ENCODE measurements at regions not wholly inside any gene's neighbourhood (a gene's known extent, or its start where the extent isn't known, plus 50 kb on each side); places are given as distances from the start of the nearest gene placed in this dataset.
A peak's percentile ranks its signal among the peaks of the same experiment; 100 is the strongest.

- DNase-seq (ENCODE audit: low read depth, low spot score), result no peak
These were observed 56.5 kb downstream of the DCAF8L1 start for GRCh38 chrX:27924718-27925117.

GRCh38 chrX:27924261-27924660 is 57.0 kb downstream of the DCAF8L1 start:
- no peak for DNase-seq (ENCODE audit: low read depth, low spot score)

- no peak for DNase-seq (ENCODE audit: low read depth, low spot score)
These were observed 62.5 kb downstream of the DCAF8L1 start for GRCh38 chrX:27918799-27919198.

GRCh38 chrX:27917713-27918500 is 63.3 kb downstream of the DCAF8L1 start:
- no peak for DNase-seq (ENCODE audit: low read depth, low spot score)

GRCh38 chrX:27915617-27916016 is 65.6 kb downstream of the DCAF8L1 start:
- no peak for DNase-seq (ENCODE audit: low read depth, low spot score)

GRCh38 chrX:27910412-27910811 is 70.8 kb downstream of the DCAF8L1 start:
- DNase-seq (ENCODE audit: low read depth, low spot score), result no peak

- no peak for DNase-seq (ENCODE audit: low read depth, low spot score)
These were observed 77.3 kb downstream of the DCAF8L1 start for GRCh38 chrX:27903960-27904359.

- DNase-seq (ENCODE audit: low read depth, low spot score), result no peak
These were observed 86.1 kb downstream of the MAGEB10 start for GRCh38 chrX:27893871-27894270.

GRCh38 chrX:27893211-27893610 is 85.4 kb downstream of the MAGEB10 start:
- DNase-seq (ENCODE audit: low read depth, low spot score), result no peak

GRCh38 chrX:27890611-27891010 is 82.8 kb downstream of the MAGEB10 start:
- DNase-seq (ENCODE audit: low read depth, low spot score), result peak; percentile 65

- no peak for DNase-seq (ENCODE audit: low read depth, low spot score)
These were observed 82.1 kb downstream of the MAGEB10 start for GRCh38 chrX:27889878-27890277.

- DNase-seq (ENCODE audit: low read depth, low spot score), result no peak
These were observed 76.9 kb downstream of the MAGEB10 start for GRCh38 chrX:27884654-27885053.

GRCh38 chrX:27883468-27884092 is 75.8 kb downstream of the MAGEB10 start:
- DNase-seq (ENCODE audit: low read depth, low spot score), result no peak

- no peak for DNase-seq (ENCODE audit: low read depth, low spot score)
These were observed 74.9 kb downstream of the MAGEB10 start for GRCh38 chrX:27882695-27883094.

- no peak for DNase-seq (ENCODE audit: low read depth, low spot score)
These were observed 71.1 kb downstream of the MAGEB10 start for GRCh38 chrX:27878862-27879261.

Measured in pulmonary artery endothelial cell (primary cell).